Right renal cortex interstitium (tissue), 3 donors: ENCODE measurements at regions not wholly inside any gene's neighbourhood (a gene's known extent, or its start where the extent isn't known, plus 50 kb on each side); places are given as distances from the start of the nearest gene placed in this dataset.
"Not testable (repeated sequence)": the region's sequence is repeated elsewhere in the genome, so short reads cannot be mapped to it uniquely, and the experiment has no call there.

Experiments
- DNase-seq, 3 donors: peaks; one replicate each; pipeline ENCODE4 v3.0.0-alpha.2; 2013; ENCODE audit warnings: low read depth in 3 of 3, low spot score in 2 of 3

- DNase-seq: no peak
These were observed 421.4 kb upstream of the LCORL start for GRCh38 chr4:18442957-18443356.

GRCh38 chr4:18441676-18442075 lies 420.1 kb upstream of the LCORL start:
- no peak for DNase-seq

- no peak for DNase-seq
These were observed 419.6 kb upstream of the LCORL start for GRCh38 chr4:18441203-18441590.

- no peak for DNase-seq
These were observed 419.1 kb upstream of the LCORL start for GRCh38 chr4:18440527-18441202.

- DNase-seq: no peak
These were observed 417.8 kb upstream of the LCORL start for GRCh38 chr4:18439311-18439710.

GRCh38 chr4:18435781-18436180 lies 414.2 kb upstream of the LCORL start:
- no peak for DNase-seq

- no peak for DNase-seq
These were observed 401.1 kb upstream of the LCORL start for GRCh38 chr4:18422685-18423084.

GRCh38 chr4:18421519-18421918 lies 400.0 kb upstream of the LCORL start:
- DNase-seq: no peak

GRCh38 chr4:18419780-18420179 lies 398.2 kb upstream of the LCORL start:
- no peak for DNase-seq

GRCh38 chr4:18418195-18418898 lies 396.8 kb upstream of the LCORL start:
- not testable (repeated sequence) for DNase-seq

- not testable (repeated sequence) for DNase-seq
These were observed 396.1 kb upstream of the LCORL start for GRCh38 chr4:18417651-18418050.

- DNase-seq: no peak
These were observed 384.7 kb upstream of the LCORL start for GRCh38 chr4:18406264-18406663.

GRCh38 chr4:18405054-18405453 lies 383.5 kb upstream of the LCORL start:
- no peak for DNase-seq

GRCh38 chr4:18404642-18405041 lies 383.1 kb upstream of the LCORL start:
- no peak for DNase-seq

- no peak for DNase-seq
These were observed 381.8 kb upstream of the LCORL start for GRCh38 chr4:18403327-18403726.

- no peak for DNase-seq
These were observed 380.3 kb upstream of the LCORL start for GRCh38 chr4:18401868-18402267.

- no peak for DNase-seq
These were observed 379.9 kb upstream of the LCORL start for GRCh38 chr4:18401425-18401824.

GRCh38 chr4:18398661-18399060 lies 377.1 kb upstream of the LCORL start:
- DNase-seq: no peak

GRCh38 chr4:18397681-18398390 lies 376.3 kb upstream of the LCORL start:
- DNase-seq: no peak

GRCh38 chr4:18394656-18395055 lies 373.1 kb upstream of the LCORL start:
- no peak for DNase-seq

GRCh38 chr4:18391354-18391728 lies 369.8 kb upstream of the LCORL start:
- DNase-seq: no peak
